ENCODE measurements at regions not wholly inside any gene's neighbourhood (a gene's known extent, or its start where the extent isn't known, plus 50 kb on each side); places are given as distances from the start of the nearest gene placed in this dataset.

- no peak overlapping the region for H4K8ac ChIP-seq (replicated peaks; ENCODE audit: insufficient read length, low read depth, low read length)
- no peak overlapping the region for H2BK12ac ChIP-seq (ENCODE audit: insufficient read length, low read depth, low read length)
- no peak overlapping the region for H2BK5ac ChIP-seq (ENCODE audit: insufficient read length, low read length)
- H3K27ac ChIP-seq (ENCODE audit: insufficient read length, low read depth, low read length): no peak overlapping the region
- H2BK15ac ChIP-seq (ENCODE audit: low read depth, low read length): no peak overlapping the region
- no CpG with 5 or more reads among the region's 2 CpGs for WGBS (ENCODE audit: extremely low coverage, insufficient read length, low lambda C conversion rate)
- H3K23ac ChIP-seq (ENCODE audit: insufficient read length, low read depth, low read length): no peak overlapping the region
- Mint-ChIP-seq H3K27me3 (ENCODE audit: low read depth) (no peaks in the 10 kb centered on the region), H3K9me3 (no peaks in the 10 kb centered on the region), H3K27ac (peak overlapping the region in 1 of 3 experiments; percentile 46; a peak in 1 of 7 replicates), H3K4me3 (no peak overlapping the region), H3K36me3 (ENCODE audit: insufficient read depth in 1 of 3, low read depth in 3 of 3) (no peaks in the 10 kb centered on the region), H3K4me1 (no peaks in the 10 kb centered on the region)
- no peak for DNase-seq
- H2BK20ac ChIP-seq (ENCODE audit: low read depth, low read length, poor library complexity, severe bottlenecking): no peak overlapping the region
- no peaks in the 10 kb centered on the region for H3K23me2 ChIP-seq (ENCODE audit: insufficient read length, low read depth, low read length, poor library complexity, severe bottlenecking)
- TF ChIP-seq CTCF (conservative IDR thresholded peaks at IDR 0.05): no peak
- no peaks in the 10 kb centered on the region for H3K27me3 ChIP-seq (ENCODE audit: insufficient read depth, low read length)
- H4K91ac ChIP-seq (ENCODE audit: insufficient read length, low read depth, low read length): no peak overlapping the region
- no peak overlapping the region for H3K9ac ChIP-seq (ENCODE audit: extremely low read depth, insufficient read length, low read length)
- no peaks in the 10 kb centered on the region for H3K79me2 ChIP-seq (ENCODE audit: insufficient read depth, low read length)
- no peak overlapping the region for H2BK120ac ChIP-seq (ENCODE audit: low read depth, low read length, poor library complexity, severe bottlenecking)
- no peaks in the 10 kb centered on the region for H3K9me3 ChIP-seq (ENCODE audit: control insufficient read depth, low read depth, low read length)
- H3K56ac ChIP-seq (ENCODE audit: insufficient read length, low read depth, low read length): no peak overlapping the region
- H3K14ac ChIP-seq (ENCODE audit: insufficient read depth, low read length): no peak overlapping the region
- H3K79me1 ChIP-seq (ENCODE audit: insufficient read depth, low read depth, low read length, poor library complexity, severe bottlenecking): no peaks in the 10 kb centered on the region
- H4K5ac ChIP-seq (ENCODE audit: insufficient read length, low read depth, low read length): no peak overlapping the region
- no peak overlapping the region for H2AFZ ChIP-seq (ENCODE audit: low read length)
- no peak overlapping the region for H3K4ac ChIP-seq (ENCODE audit: low read depth, low read length)
- no peaks in the 10 kb centered on the region for H3K4me1 ChIP-seq (ENCODE audit: insufficient read depth, low read length)
- H3K18ac ChIP-seq (ENCODE audit: insufficient read length, low read depth, low read length): no peak overlapping the region
- no peak overlapping the region for H2AK5ac ChIP-seq (ENCODE audit: insufficient read length, low read length)
- no peaks in the 10 kb centered on the region for H4K20me1 ChIP-seq (ENCODE audit: control insufficient read depth, insufficient read depth, insufficient read length)
- H3K4me2 ChIP-seq (ENCODE audit: insufficient read depth, insufficient read length, low read length): no peak overlapping the region
- H3T11ph ChIP-seq (ENCODE audit: low read length): no peak overlapping the region
Measured at GRCh38 chr5:85148701-85149100, 764.0 kb upstream of the EDIL3 start.

All from H9 (cell line).